ENCODE measurements at regions not wholly inside any gene's neighbourhood (a gene's known extent, or its start where the extent isn't known, plus 50 kb on each side); places are given as distances from the start of the nearest gene placed in this dataset.

DNA sequence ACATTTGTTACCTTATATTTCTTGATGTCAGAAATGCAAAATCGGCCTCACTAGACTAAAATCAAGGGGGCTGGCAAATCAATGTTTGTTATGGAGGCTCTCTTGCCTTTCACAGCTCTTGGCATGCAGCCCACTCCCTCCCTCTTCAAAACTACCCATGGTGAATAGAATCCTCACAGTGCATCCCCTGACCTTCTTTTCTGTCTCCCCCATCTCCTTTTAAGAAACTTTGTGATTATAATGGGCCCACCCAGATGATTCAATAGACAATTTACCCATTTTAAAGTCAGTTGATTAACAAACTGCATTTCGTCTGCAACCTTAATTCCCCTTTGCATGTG lies 184.0 kb downstream of the PCDH7 start:
- Histone ChIP-seq H3K36me3 (no peaks in the 10 kb centered on the region), H3K4me3 (no peak overlapping the region), H3K27ac (replicated peaks in 1 of 4) (no peak overlapping the region), H3K4me1 (peaks cover 0 to 29% (median 17%) of the 10 kb centered on the region in 4 donors), H3K27me3 (no peaks in the 10 kb centered on the region), H3K9me3 (no peaks in the 10 kb centered on the region)
- TF ChIP-seq, protein P1, sequence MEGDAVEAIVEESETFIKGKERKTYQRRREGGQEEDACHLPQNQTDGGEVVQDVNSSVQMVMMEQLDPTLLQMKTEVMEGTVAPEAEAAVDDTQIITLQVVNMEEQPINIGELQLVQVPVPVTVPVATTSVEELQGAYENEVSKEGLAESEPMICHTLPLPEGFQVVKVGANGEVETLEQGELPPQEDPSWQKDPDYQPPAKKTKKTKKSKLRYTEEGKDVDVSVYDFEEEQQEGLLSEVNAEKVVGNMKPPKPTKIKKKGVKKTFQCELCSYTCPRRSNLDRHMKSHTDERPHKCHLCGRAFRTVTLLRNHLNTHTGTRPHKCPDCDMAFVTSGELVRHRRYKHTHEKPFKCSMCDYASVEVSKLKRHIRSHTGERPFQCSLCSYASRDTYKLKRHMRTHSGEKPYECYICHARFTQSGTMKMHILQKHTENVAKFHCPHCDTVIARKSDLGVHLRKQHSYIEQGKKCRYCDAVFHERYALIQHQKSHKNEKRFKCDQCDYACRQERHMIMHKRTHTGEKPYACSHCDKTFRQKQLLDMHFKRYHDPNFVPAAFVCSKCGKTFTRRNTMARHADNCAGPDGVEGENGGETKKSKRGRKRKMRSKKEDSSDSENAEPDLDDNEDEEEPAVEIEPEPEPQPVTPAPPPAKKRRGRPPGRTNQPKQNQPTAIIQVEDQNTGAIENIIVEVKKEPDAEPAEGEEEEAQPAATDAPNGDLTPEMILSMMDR (IDR thresholded peaks at IDR 0.05) = no peak
- TF ChIP-seq POLR2AphosphoS5 (IDR thresholded peaks at IDR 0.05) (no peak), POLR2A (IDR thresholded peaks at IDR 0.05; ENCODE audit: low read depth) (no peak), EP300 (IDR thresholded peaks at IDR 0.05) (no peak)
- WGBS = 83% methylated on average over 2 of the region's 2 CpGs
- intact Hi-C loops (cut with DNase I) = no loop called here
- DNase-seq (ENCODE audit: extremely low spot score) = no peak

- H3K9me3 ChIP-seq = no peaks in the 10 kb centered on the region
- no peaks in the 10 kb centered on the region for H3K36me3 ChIP-seq
- TF ChIP-seq POLR2AphosphoS5 (IDR thresholded peaks at IDR 0.05) (no peak), EP300 (IDR thresholded peaks at IDR 0.05) (no peak)
- TF ChIP-seq, protein P1 (IDR thresholded peaks at IDR 0.05) = no peak
- WGBS = 88% methylated on average over 2 of the region's 2 CpGs
- no peak overlapping the region for H3K4me3 ChIP-seq
- H3K27me3 ChIP-seq = no peaks in the 10 kb centered on the region
- intact Hi-C loops (cut with DNase I) = no loop called here
- H3K4me1 ChIP-seq = peaks cover 0 to 29% (median 17%) of the 10 kb centered on the region in 4 donors
- H3K27ac ChIP-seq (replicated peaks in 1 of 4) = no peak overlapping the region
- no peak for DNase-seq (ENCODE audit: extremely low spot score)
These were observed 184.4 kb downstream of the PCDH7 start for GRCh38 chr4:30904588-30904987.

DNA sequence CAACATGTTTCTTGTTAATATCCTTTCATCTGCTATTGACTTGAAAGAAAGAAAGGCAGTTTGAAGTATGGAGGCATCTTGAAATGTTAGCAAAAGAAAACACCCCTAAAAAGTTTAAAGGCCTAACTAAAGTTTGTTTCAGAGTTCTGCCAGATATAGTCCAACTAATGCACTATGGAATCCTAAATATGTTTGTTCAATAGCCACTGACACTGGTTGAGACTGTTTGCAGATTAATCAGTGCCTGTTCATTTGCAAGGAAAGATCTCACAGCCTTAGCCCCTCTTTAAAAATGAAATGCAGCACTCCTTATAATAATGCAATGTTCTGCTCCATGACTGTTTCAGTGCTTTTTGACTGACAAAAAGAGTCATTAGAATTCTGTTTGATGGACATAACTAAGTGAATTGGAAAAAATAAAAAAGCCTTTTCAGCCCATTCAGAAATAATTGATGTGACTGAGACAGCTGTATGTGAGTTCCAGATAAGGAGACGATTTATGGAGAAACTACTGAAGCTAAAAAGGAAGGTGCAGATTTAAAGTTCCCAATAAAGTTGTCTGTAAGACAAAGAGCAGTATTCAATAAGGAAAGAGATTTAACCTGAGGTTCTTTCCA lies 192.0 kb downstream of the PCDH7 start:
- Histone ChIP-seq H3K4me3 (no peak overlapping the region), H3K4me1 (peaks cover 0 to 15% (median 7%) of the 10 kb centered on the region in 4 donors), H3K36me3 (no peaks in the 10 kb centered on the region), H3K27me3 (no peaks in the 10 kb centered on the region), H3K9me3 (no peaks in the 10 kb centered on the region), H3K27ac (replicated peaks in 1 of 4) (no peak overlapping the region)
- intact Hi-C loops (cut with DNase I) = no loop called here
- WGBS = 32% methylated on average over 1 of the region's 1 CpG
- no peak for TF ChIP-seq POLR2AphosphoS5 (IDR thresholded peaks at IDR 0.05)
- TF ChIP-seq, protein P1 (IDR thresholded peaks at IDR 0.05) = no peak
- TF ChIP-seq EP300 (IDR thresholded peaks at IDR 0.05) = no peak
- no peak for TF ChIP-seq POLR2A (IDR thresholded peaks at IDR 0.05; ENCODE audit: low read depth)
- DNase-seq (ENCODE audit: extremely low spot score) = no peak

DNA sequence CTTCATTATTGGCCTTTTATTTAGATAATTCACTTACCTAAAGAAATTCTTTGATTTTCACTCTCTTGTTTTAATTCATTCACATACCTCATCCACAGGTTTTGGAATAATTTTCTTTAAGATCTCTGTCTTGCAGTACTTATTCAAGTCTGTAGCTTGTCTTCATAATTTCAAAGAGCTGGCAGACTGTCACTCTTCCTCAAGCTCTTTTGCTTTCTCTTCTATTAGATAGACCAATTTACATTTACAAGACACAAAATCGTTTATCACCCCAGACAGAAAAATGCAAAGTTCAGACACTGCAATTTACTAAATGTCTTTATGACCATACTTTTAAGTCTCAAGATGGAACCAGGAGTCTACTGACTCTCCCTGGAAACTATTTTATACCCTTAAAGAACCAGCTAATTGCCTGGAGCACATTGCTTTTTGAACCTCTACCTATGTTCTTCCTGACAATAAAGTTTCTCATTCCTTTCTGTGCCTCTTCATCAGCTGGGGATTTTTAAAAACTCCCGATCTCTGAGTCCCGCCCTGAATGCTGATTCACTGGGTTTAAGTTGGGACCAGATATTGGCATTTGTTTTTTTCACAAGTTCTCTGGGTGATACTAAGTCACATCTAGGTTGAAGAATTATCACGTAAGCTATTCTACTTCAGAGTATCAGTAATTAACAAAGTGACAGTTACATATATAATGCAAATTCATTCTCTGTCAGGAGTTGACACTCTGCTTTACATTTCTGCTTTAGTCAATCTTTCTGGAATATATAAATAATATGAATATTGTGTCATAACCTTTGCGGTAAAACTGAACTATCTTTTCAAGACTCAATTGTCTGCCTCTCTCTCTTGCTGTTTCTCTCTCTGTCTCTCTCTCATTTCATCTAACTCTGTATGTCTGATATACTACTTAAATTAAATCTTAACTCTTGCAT lies 196.4 kb downstream of the PCDH7 start:
- intact Hi-C loops (cut with DNase I) = no loop called here
- 86% methylated on average over 5 of the region's 5 CpGs for WGBS
- TF ChIP-seq EP300 (IDR thresholded peaks at IDR 0.05) (no peak), POLR2A (IDR thresholded peaks at IDR 0.05; ENCODE audit: low read depth) (no peak), POLR2AphosphoS5 (IDR thresholded peaks at IDR 0.05) (no peak)
- TF ChIP-seq, protein P1 (IDR thresholded peaks at IDR 0.05) = no peak

More for the DNA sequence above, 196.4 kb downstream of the PCDH7 start:
- no peaks in the 10 kb centered on the region for H3K9me3 ChIP-seq
- no peak for DNase-seq (ENCODE audit: extremely low spot score)
- H3K4me3 ChIP-seq = no peak overlapping the region
- H3K27ac ChIP-seq (replicated peaks in 1 of 4) = no peak overlapping the region
- peaks cover 0 to 10% (median 6%) of the 10 kb centered on the region in 4 donors for H3K4me1 ChIP-seq
- no peaks in the 10 kb centered on the region for H3K36me3 ChIP-seq
- H3K27me3 ChIP-seq = no peaks in the 10 kb centered on the region
